NOMO-1 treated with DMSO at 0.1 percent for 48 hours (cell line): ENCODE measurements at regions not wholly inside any gene's neighbourhood (a gene's known extent, or its start where the extent isn't known, plus 50 kb on each side); places are given as distances from the start of the nearest gene placed in this dataset.
"Not testable (repeated sequence)": the region's sequence is repeated elsewhere in the genome, so short reads cannot be mapped to it uniquely, and the experiment has no call there.

Experiments used
- DNase-seq: peaks from one replicate; lab custom pipeline; 2025; ENCODE audit not compliant: unreplicated experiment; lab: John Stamatoyannopoulos, UW

- no peak for DNase-seq
Observed at GRCh38 chr11:69947793-69948255, 128.6 kb upstream of the FGF3 start.

GRCh38 chr11:69948256-69949141 is 129.3 kb upstream of the FGF3 start:
- no peak for DNase-seq

- DNase-seq: no peak
Observed at GRCh38 chr11:69949327-69949726, 128.8 kb upstream of the ANO1 start.

GRCh38 chr11:69950120-69950519 is 128.0 kb upstream of the ANO1 start:
- peak; percentile 4 for DNase-seq

- no peak for DNase-seq
Observed at GRCh38 chr11:69950621-69951020, 127.5 kb upstream of the ANO1 start.

- DNase-seq: no peak
Observed at GRCh38 chr11:69951821-69952220, 126.3 kb upstream of the ANO1 start.

GRCh38 chr11:69952229-69952975 is 125.7 kb upstream of the ANO1 start:
- DNase-seq: not testable (repeated sequence)

GRCh38 chr11:69953356-69953755 is 124.8 kb upstream of the ANO1 start:
- DNase-seq: no peak

- no peak for DNase-seq
Observed at GRCh38 chr11:69954756-69955155, 123.4 kb upstream of the ANO1 start.

GRCh38 chr11:69956669-69957190 is 121.4 kb upstream of the ANO1 start:
- no peak for DNase-seq

- no peak for DNase-seq
Observed at GRCh38 chr11:69957849-69958248, 120.3 kb upstream of the ANO1 start.

GRCh38 chr11:69958308-69958707 is 119.8 kb upstream of the ANO1 start:
- no peak for DNase-seq

- DNase-seq: no peak
Observed at GRCh38 chr11:69959461-69959860, 118.7 kb upstream of the ANO1 start.

- no peak for DNase-seq
Observed at GRCh38 chr11:69961738-69962137, 116.4 kb upstream of the ANO1 start.

GRCh38 chr11:69962152-69962551 is 116.0 kb upstream of the ANO1 start:
- DNase-seq: peak; percentile 3

- DNase-seq: no peak
Observed at GRCh38 chr11:69963533-69964246, 114.4 kb upstream of the ANO1 start.

- no peak for DNase-seq
Observed at GRCh38 chr11:69964247-69964643, 113.9 kb upstream of the ANO1 start.

- no peak for DNase-seq
Observed at GRCh38 chr11:69965821-69966582, 112.1 kb upstream of the ANO1 start.

GRCh38 chr11:69966583-69966835 is 111.6 kb upstream of the ANO1 start:
- no peak for DNase-seq

- DNase-seq: no peak
Observed at GRCh38 chr11:69966910-69967483, 111.1 kb upstream of the ANO1 start.
